Endothelial cell of umbilical vein (primary cell): ENCODE measurements at regions not wholly inside any gene's neighbourhood (a gene's known extent, or its start where the extent isn't known, plus 50 kb on each side); places are given as distances from the start of the nearest gene placed in this dataset.

Experiments used
- EZH2 ChIP-seq: IDR thresholded peaks from 2 replicates; pipeline ENCODE4 v1.6.1; 2012; ENCODE audit warnings: borderline replicate concordance, low read depth, mild to moderate bottlenecking, moderate library complexity, low read length, inconsistent platforms; ENCODE audit not compliant: severe bottlenecking
- FOS ChIP-seq: IDR thresholded peaks from 2 replicates; pipeline ENCODE4 v1.6.1; 2011; ENCODE audit warnings: mild to moderate bottlenecking, low read length, moderate library complexity, borderline replicate concordance; ENCODE audit not compliant: insufficient read depth
- GATA2 ChIP-seq: IDR thresholded peaks from 2 replicates; pipeline ENCODE4 v1.7.0; 2011; ENCODE audit warnings: low read depth, mild to moderate bottlenecking, moderate library complexity, mixed read lengths, low read length; ENCODE audit not compliant: insufficient read length, insufficient read depth
- JUN ChIP-seq: IDR thresholded peaks from 2 replicates; pipeline ENCODE4 v1.6.1; 2011; ENCODE audit warnings: borderline replicate concordance, low read depth; ENCODE audit not compliant: insufficient read length, insufficient read depth
- MYC ChIP-seq: IDR thresholded peaks from one replicate; pipeline ENCODE4 v1.6.1; 2011; ENCODE audit warnings: mild to moderate bottlenecking, low read depth, low read length
- POLR2A ChIP-seq: IDR thresholded peaks from 2 replicates; pipeline ENCODE4 v1.6.1; 2012; ENCODE audit warnings: low read depth, mild to moderate bottlenecking, control low read depth, low read length
- POLR2AphosphoS5 ChIP-seq: IDR thresholded peaks from 2 replicates; pipeline ENCODE4 v1.6.1; 2012; ENCODE audit warnings: low read depth, mild to moderate bottlenecking, control low read depth, low read length, moderate library complexity; ENCODE audit not compliant: insufficient read depth
- TF ChIP-seq, protein P1 (sequence below), 2 donors: IDR thresholded peaks; 1 replicate in 1 of 2; 2 replicates in 1 of 2; pipeline ENCODE4 v1.5.1; 2011; ENCODE audit warnings: low read length in 2 of 2, mild to moderate bottlenecking in 2 of 2, moderate library complexity in 2 of 2, control low read depth in 1 of 2, inconsistent platforms in 1 of 2, low read depth in 1 of 2; ENCODE audit not compliant: insufficient read depth in 1 of 2; ENCODE audit errors: extremely low read depth in 1 of 2
- TF ChIP-seq, protein P2 (sequence below): IDR thresholded peaks from 2 replicates; pipeline ENCODE4 v1.6.1; 2011; ENCODE audit not compliant: insufficient read depth, insufficient read length

DNA sequence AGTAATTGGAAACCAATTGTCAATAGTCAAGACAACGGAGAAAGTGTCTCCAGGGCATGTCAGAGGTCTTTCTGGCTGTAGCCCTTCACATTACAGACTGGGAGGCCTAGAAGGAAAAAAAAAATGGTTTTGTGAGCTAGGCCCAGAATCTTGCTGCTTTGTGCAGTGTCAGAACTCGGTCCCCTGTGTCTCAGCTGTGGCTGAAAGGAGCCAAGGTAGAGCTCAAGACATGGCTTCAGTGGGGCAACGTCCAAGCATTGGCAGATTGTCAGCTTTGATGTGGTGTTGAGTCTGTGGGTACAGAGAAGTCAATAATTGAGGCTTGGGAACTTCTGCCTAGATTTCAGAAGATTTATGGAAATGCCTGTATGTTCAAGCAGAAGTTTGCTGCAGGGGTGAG is 103.0 kb downstream of the UGT2B28 start:
- TF ChIP-seq EZH2 = no peak
- no peak for TF ChIP-seq POLR2A
- TF ChIP-seq JUN = no peak
- TF ChIP-seq, protein P1, sequence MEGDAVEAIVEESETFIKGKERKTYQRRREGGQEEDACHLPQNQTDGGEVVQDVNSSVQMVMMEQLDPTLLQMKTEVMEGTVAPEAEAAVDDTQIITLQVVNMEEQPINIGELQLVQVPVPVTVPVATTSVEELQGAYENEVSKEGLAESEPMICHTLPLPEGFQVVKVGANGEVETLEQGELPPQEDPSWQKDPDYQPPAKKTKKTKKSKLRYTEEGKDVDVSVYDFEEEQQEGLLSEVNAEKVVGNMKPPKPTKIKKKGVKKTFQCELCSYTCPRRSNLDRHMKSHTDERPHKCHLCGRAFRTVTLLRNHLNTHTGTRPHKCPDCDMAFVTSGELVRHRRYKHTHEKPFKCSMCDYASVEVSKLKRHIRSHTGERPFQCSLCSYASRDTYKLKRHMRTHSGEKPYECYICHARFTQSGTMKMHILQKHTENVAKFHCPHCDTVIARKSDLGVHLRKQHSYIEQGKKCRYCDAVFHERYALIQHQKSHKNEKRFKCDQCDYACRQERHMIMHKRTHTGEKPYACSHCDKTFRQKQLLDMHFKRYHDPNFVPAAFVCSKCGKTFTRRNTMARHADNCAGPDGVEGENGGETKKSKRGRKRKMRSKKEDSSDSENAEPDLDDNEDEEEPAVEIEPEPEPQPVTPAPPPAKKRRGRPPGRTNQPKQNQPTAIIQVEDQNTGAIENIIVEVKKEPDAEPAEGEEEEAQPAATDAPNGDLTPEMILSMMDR (IDR thresholded peaks at IDR 0.05; ENCODE audit: extremely low read depth in 1 of 2, insufficient read depth in 1 of 2, low read depth in 1 of 2, low read length in 2 of 2) = no peak
- no peak for TF ChIP-seq MYC
- TF ChIP-seq POLR2AphosphoS5 = no peak
- TF ChIP-seq, protein P2, sequence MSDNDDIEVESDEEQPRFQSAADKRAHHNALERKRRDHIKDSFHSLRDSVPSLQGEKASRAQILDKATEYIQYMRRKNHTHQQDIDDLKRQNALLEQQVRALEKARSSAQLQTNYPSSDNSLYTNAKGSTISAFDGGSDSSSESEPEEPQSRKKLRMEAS = no peak
- TF ChIP-seq GATA2 = no peak
- no peak for TF ChIP-seq FOS
